ENCODE measurements at regions not wholly inside any gene's neighbourhood (a gene's known extent, or its start where the extent isn't known, plus 50 kb on each side); places are given as distances from the start of the nearest gene placed in this dataset.

GRCh38 chr2:176409671-176410070, 140.4 kb downstream of the MTX2 start:
- TF ChIP-seq CTCF (IDR thresholded peaks at IDR 0.05) = no peak
- H3K27me3 ChIP-seq = no peaks in the 10 kb centered on the region
- intact Hi-C loops (cut with DNase I) = no loop called here
- no peaks in the 10 kb centered on the region for H3K4me1 ChIP-seq
- DNase-seq = no peak
- ATAC-seq = no peak
- no peak overlapping the region for H3K27ac ChIP-seq
- no peaks in the 10 kb centered on the region for H3K36me3 ChIP-seq
- no peak overlapping the region for H3K4me3 ChIP-seq
- no peaks in the 10 kb centered on the region for H3K9me3 ChIP-seq

DNA sequence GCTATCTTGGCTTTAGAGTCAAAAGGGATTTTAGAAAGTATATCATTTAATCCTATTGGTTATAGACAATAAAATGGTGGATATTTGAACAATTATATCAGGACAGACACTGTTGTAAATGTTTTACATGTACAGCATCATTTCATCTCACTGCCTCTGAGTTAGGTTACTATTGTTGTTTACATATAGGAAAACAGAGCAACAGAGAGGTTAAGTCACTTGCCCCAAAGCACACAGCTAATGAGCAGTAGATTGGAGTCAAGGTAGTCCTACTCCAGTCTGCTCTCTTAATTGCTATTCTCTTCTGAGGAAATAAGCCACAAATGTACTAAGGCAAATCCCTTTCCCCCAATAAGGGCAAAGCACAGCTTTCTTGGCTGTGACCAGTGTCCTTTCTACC, 142.9 kb downstream of the MTX2 start:
- no peaks in the 10 kb centered on the region for H3K4me1 ChIP-seq
- ATAC-seq = no peak
- no peak overlapping the region for H3K4me3 ChIP-seq
- intact Hi-C loops (cut with DNase I) = no loop called here
- H3K9me3 ChIP-seq = no peaks in the 10 kb centered on the region
- no peaks in the 10 kb centered on the region for H3K36me3 ChIP-seq
- no peak for TF ChIP-seq CTCF (IDR thresholded peaks at IDR 0.05)
- H3K27ac ChIP-seq = no peak overlapping the region
- DNase-seq = no peak
- H3K27me3 ChIP-seq = no peaks in the 10 kb centered on the region

- Histone ChIP-seq H3K36me3 (no peaks in the 10 kb centered on the region), H3K4me3 (no peak overlapping the region), H3K4me1 (no peaks in the 10 kb centered on the region), H3K27me3 (no peaks in the 10 kb centered on the region), H3K27ac (no peak overlapping the region), H3K9me3 (no peaks in the 10 kb centered on the region)
- ATAC-seq (no peak), DNase-seq (no peak)
- TF ChIP-seq CTCF (IDR thresholded peaks at IDR 0.05) = no peak
- intact Hi-C loops (cut with DNase I) = no loop called here
Measured at GRCh38 chr2:176413786-176414185, 144.5 kb downstream of the MTX2 start.

DNA sequence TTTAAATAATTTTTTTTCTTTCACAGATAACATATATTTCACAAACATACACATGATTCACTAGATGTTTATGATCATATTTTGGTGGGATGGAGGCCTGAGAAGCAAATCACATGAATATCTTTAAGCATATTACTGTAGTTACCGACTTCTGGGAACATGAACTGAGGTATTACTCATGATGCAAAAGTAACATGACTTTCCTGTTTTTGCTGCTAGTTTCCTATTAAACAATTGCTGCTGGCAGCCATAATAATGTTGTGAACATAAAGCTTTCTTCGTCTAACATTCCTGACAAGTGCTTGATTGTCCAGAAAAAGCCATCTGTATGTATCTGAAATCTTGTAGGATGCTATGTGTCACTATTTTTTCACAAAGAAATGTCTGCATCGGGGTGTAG, 145.4 kb downstream of the MTX2 start:
- H3K9me3 ChIP-seq = no peaks in the 10 kb centered on the region
- H3K4me3 ChIP-seq = no peak overlapping the region
- ATAC-seq (no peak), DNase-seq (no peak)
- H3K27me3 ChIP-seq = no peaks in the 10 kb centered on the region
- intact Hi-C loops (cut with DNase I) = no loop called here
- no peak overlapping the region for H3K27ac ChIP-seq
- H3K36me3 ChIP-seq = no peaks in the 10 kb centered on the region
- no peaks in the 10 kb centered on the region for H3K4me1 ChIP-seq
- no peak for TF ChIP-seq CTCF (IDR thresholded peaks at IDR 0.05)

GRCh38 chr2:176415174-176415895, 146.1 kb downstream of the MTX2 start:
- Histone ChIP-seq H3K27ac (no peak overlapping the region), H3K4me3 (no peak overlapping the region), H3K4me1 (no peaks in the 10 kb centered on the region), H3K9me3 (no peaks in the 10 kb centered on the region), H3K36me3 (no peaks in the 10 kb centered on the region), H3K27me3 (no peaks in the 10 kb centered on the region)
- DNase-seq = no peak
- no peak for TF ChIP-seq CTCF (IDR thresholded peaks at IDR 0.05)
- ATAC-seq = no peak
- intact Hi-C loops (cut with DNase I) = no loop called here

Data from left lung (tissue), 4 donors.